A204.1 (cell line): ENCODE measurements at regions not wholly inside any gene's neighbourhood (a gene's known extent, or its start where the extent isn't known, plus 50 kb on each side); places are given as distances from the start of the nearest gene placed in this dataset.
"Not testable (repeated sequence)": the region's sequence is repeated elsewhere in the genome, so short reads cannot be mapped to it uniquely, and the experiment has no call there.

Experiments used
- FAIRE-seq: peaks from 2 replicates; lab custom pipeline; 2012; peaks lifted over from hg19 to GRCh38; lab: Jason Lieb, UNC

DNA sequence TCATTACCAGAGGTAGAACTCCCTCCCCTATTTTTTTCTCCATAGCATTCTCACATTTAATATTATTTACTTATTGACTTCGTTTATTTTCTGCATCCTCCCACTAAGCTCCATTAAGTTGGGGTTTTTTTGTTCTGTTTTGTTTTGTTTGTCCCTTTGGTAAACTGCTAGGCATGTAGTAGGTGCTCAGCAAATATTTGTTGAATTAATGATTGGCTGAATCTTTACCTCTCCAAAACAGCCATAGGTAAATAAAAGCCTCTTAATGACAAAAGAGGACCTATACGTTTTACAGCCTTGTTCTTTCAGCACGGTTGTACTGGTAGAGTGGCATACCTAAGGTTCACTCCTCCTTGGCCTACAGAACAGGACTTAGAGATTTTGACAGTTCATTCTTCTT, 52.0 kb downstream of the PRORP start:
- no peak for FAIRE-seq

DNA sequence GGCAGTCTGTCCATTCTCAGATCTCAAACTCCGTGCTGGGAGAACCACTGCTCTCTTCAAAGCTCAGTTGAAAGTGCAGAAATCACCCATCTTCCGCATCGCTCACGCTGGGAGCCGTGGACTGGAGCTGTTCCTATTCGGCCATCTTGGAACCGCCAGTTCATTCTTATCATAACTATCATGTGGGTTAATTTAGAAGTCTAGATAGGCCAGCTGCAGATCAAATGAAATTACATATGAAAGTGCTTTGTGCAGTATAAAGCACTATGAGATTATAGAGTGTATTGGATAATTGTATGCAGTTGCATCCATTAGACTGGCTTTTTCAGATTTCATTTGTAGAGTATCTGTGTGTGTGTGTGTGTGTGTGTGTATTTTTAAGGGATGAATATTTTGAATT, 57.8 kb downstream of the PRORP start:
- FAIRE-seq = no peak

DNA sequence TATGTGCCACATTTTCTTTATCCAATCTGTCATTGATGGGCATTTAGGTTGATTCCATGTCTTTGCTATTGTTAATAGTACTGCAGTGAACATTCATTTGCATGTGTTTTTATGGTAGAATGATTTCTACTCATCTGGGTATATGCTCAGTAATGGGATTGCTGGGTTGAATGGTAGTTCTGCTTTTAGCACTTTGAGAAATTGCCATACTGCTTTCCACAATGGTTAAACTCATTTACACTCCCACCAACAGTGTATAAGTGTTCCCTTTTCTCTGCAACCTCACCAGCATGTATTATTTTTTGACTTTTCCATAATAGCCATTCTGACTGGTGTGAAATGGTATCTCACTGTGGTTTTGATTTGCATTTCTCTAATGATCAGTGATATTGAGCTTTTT, 62.5 kb downstream of the PRORP start:
- not testable (repeated sequence) for FAIRE-seq

DNA sequence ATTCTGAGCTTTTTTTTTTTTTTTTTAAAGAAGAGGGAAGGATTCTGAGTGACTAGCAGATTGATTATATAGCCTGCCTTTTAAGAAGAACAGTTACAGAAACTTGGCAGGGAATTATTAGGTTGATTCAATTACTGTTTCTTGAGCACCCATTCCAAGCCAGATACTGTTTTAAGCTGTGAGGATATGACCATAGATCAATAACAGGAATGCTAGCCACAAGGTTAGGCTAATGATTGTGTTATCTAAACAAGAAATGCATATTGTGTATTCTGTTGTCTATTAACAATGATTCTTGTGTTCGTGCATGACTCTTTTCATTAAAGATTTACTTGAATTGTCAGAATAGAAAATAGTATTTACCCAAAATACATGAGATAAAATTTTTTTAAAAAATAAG, 67.1 kb downstream of the PRORP start:
- no peak for FAIRE-seq

DNA sequence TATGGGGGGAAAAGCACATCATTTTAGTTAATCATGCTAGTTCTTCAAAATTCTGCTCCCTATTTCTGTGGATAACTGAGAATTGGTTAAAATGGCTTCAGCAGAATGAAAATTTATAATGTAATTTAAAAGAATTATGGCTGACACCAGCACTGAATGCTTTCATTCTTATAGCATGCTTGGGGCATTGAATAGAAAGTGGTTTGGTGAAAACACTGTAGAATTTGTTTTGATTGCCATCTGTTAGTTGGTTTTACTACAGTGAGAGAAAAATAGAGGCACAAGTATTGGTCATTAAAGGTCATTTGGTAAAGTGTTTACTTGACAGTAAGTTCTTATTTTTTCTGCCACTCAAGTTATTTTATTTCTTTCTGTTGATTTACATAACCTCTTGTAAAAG, 70.8 kb downstream of the PRORP start:
- FAIRE-seq = no peak

DNA sequence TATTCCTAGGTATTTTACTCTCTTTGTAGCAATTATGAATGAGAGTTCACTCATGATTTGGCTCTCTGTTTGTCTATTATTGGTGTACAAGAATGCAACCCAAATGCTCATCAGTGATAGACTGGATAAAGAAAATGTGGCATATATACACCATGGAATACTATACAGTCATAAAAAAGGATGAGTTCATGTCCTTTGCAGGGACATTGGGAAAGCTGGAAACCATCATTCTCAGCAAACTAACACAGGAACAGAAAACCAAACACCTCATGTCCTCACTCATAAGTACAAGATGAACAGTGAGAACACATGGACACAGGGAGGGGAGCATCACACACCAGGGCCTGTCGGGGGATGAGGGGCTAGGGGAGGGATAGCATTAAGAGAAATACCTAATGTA, 71.8 kb downstream of the PRORP start:
- not testable (repeated sequence) for FAIRE-seq

DNA sequence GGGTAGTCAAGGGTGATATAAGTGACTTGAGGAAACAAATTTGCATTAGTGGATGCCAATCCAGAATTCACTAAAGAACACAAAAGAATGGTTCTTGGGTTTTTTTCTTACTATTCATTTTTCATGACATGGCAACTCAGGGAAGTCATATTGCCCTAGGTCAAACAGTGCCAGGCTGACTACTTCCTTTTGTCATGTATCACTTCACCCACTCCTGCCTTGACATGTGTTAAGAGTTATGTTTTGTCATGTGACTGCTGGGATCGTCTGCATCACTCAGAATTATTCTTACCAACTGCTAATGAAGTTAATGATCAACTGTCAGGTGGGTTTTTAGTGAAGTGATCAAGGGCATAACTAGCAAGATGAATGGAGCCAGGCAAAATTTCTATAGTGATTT, 74.2 kb downstream of the PRORP start:
- no peak for FAIRE-seq

DNA sequence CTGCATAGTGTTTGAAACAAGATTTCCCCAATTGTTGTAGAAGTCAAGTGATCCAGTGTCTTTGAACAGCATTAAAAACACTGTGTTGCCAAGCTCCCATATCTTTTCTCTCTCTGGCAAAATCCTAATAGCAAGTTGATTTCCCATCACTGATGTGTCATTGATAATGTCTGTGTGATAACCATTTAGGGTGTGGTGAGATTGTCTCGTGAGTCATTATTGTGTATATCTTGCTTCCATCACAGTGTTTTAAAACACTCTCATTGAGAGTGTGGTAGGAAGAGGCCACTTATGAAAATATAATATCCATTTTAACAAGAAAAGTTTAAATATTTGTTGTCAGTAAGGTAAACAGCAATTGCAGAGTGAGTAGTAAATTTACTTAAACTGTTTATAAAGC, 74.7 kb downstream of the PRORP start:
- FAIRE-seq = no peak

DNA sequence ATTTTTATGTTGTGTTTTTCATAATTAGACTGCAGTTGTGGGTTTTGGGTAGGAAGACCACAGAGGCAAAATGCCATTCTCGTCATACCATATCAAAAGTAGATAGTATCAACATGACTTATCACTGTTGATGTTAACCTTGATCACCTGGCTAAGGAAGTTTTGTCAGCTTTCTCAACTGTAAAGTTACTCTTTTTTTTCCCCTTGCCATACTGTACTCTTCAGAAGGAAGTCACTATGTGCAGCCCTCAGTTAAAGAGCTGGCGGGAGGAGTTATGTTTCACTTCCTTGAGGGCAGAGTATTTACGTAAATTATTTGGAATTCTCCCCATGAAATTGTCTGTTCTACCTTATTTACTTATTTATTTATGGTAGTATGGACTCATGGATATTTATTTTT, 78.7 kb downstream of the PRORP start:
- FAIRE-seq = no peak

DNA sequence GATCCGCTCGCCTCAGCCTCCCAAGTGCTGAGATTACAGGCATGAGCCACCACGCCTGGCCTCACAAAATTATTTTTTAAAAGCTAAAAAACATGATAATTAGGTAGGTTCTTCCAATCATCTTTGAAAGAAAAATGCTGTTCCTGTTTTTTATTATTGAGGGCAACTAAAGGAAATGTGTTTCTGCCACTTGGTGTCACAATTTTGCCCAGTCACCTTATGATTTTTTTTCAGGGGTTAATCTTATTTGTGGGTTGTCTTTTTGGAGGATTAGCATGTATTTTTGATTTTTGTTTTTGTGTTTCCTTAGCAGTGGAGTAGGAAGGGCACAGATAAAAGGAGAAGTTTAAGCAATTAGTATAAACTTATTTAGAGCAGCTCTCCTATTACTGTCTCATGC, 79.8 kb downstream of the PRORP start:
- no peak for FAIRE-seq

DNA sequence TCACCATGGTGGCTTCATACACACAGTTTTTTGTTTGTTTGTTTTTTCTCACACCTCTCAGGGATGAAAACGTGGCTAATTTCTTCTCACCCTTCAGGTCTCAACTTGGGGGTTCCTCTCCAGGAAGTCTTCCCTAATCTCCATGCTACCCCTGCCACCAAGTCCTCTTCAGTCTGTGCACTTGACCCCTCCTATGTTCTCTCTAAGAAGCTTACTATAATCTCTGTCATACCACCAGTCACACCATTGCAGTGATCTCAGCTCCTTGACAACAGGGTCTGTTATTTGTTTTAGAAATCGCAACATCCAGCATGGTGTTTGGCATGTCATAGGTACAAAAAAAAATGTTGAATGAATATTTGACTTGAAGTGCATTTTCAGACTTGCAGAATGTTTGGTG, 83.4 kb downstream of the PRORP start:
- no peak for FAIRE-seq

DNA sequence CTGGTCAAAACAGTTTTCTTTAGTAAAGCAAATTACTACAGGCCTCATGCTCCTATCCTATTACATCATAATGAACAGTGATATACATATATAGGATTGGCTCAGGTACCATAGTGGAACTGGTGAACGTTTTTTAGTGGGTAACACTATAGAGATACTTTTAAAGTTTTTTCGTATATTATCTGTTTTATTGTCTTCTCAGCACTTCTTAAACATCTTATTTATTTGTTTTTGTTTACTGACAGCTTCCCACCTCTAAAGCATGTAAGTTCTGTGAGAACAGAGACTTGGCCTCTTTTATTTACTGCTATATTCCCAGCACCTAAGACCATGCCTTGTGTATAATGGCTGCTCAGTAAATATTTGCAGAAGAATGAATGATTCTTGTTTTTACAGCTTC, 81.1 kb upstream of the PSMA6 start:
- no peak for FAIRE-seq

DNA sequence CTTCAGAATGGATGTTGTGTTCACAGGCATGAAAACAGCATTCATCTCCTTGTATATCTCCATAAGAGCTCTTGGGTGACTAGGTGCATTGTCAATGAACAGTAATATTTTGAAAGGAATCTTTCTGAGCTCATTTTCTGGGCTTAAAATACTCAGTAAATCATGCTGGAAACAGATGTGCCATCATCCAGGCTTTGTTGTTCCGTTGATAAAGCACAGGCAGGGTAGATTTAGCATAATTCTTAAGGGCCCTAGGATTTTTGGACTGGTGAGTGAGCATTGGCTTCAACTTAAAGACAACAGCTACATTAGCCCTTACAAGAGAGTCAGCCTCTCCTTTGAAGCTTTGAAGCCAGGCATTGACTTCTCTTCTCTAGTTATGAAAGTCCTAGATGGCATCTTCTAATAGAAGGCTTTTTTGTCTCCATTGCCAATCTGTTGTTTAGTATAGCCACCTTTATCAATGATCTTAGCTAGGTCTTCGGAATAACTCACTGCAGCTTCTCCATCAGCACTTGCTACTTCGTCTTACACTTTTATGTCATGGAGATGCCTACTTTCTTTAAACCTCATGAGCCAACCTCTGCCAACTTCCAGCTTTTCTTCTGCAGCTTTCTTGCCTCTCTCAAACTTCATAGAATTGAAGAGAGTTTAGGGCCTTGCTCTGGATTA, 79.6 kb upstream of the PSMA6 start:
- no peak for FAIRE-seq

DNA sequence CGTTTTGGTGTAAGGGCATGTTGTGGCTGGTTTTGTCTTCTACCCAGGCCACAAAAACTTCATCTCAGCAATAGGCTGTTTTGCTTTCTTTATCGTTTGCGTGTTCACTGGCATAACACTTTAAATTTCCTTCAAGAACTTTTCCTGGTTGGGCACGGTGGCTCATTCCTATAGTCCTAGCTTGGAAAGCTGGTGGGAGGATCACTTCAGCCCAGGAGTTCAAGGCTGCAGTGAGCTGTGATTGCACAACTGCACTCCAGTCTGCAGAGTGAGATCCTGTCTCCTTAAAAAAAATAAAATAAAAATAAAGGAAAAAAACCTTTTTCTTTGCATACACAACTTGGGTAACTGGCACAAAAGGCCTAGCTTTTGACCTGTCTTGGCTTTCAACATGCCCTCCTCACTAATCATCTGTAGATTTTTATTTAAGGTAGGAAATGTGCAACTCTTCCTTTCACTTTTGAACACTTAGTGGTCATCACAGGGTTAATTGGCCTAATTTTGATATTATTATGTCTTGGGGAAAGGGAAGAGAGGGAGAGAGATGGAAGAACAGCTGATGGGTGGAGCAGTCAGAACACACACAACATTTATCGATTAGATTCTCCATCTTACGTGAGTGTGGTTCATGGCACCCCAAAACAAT, 78.9 kb upstream of the PSMA6 start:
- no peak for FAIRE-seq

DNA sequence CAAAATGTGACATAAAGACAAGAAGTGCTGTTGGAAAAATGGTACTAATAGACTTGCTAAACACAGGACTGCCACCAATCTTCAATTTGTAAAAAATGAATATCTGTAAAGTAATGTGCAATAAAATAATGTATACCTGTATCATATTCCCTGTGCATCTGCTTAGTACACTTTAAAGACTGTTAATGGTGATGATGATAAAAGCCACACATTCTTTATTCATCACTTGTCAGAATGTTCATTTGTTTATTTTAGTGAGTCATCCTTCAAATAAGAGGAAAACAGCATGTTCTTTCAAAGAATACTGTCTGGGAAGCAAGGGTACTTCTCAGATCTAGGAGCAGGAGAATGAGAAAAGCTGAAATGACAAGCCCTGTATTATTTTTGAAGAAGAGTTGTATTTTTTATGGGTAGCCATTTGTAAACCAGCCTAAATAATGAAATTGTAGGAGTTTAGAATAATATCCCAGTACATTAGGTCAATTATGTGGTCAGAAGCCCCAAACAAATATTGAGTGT, 78.3 kb upstream of the PSMA6 start:
- no peak for FAIRE-seq

DNA sequence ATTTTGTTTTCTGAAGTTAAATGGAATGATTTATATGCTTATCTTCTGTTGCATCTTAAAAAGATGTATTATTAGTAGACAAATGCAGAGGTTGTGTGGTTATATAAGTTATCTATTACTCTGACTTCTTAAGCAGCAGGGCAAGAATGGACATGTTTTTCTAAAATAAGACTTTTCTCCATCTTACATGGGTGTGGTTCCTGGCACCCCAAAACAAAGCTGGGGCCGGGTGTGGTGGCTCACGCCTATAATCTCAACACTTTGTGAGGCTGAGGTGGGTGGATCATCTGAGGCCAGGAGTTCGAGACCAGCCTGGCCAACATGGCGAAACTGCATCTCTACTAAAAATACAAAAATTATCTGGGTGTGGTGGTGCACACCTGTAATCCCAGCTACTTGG, 77.8 kb upstream of the PSMA6 start:
- FAIRE-seq = not testable (repeated sequence)

DNA sequence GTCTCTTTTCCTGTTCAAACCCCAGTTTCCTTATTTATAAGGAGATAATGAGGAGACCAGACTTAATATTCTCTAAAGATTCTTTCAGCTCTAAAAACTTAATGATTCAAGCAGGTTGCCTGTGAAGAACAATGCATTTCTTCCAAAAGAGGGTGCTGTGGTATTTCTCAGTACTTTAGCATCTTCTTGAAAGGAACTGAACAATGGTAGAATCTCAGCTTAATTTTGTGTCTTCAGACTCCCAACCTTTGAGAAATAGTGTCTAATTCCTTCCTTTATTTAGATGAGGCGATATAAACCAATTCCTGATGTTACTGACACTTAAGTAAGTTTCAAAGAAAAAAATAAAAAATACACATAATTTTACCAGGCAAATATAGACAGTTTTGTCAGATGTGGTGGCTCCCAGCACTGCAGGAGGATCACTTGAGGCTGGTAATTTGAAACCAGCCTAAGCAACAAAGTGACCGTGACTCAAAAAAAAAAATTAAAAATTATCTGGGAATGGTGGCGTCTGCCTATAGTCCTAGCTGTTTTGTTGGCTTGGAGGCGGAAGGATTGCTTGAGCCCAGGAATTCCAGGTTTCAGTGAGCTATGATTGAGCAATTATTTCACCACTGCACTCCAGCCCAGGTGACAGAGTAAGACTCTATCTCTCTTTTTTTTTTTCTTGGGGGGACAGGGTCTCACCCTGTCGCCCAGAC, 76.9 kb upstream of the PSMA6 start:
- FAIRE-seq = peak; percentile 73

DNA sequence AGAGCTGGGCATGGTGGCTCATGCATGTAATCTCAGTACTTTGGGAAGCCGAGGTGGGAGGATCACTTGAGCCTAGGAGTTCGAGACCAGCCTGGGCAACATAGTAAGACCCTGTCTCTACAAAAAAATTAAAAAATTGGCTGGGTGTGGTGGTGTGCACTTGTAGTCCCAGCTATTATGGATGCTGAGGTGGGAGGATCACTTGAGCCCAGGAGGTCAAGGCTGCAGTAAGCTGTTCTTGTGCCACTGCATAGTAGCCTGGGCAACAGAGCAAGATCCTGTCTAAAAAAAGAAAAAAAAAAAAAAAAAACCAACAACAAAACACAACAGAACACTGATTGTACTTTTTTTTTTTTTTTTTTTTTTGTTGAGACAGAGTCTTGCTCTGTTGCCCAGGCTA, 74.0 kb upstream of the PSMA6 start:
- FAIRE-seq = not testable (repeated sequence)

DNA sequence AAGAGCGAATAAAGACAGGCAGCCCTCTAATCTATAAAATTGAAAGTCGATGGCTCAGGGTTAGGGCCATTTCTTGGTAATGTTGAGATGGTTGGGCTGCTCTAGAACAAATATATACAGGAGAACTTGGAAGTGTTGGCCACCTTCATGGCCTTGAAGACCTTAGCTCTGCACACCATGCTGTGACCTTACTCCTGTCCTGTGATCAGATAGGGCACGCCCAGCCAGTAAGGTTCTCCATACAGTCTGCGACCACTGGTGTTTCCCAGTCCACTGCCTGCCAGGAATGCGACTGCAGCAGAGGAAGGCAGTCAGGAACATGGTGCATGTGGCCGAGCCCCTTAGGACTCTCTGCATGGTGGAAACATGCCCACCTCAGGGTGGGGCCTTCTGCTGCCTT, 73.2 kb upstream of the PSMA6 start:
- FAIRE-seq = no peak

DNA sequence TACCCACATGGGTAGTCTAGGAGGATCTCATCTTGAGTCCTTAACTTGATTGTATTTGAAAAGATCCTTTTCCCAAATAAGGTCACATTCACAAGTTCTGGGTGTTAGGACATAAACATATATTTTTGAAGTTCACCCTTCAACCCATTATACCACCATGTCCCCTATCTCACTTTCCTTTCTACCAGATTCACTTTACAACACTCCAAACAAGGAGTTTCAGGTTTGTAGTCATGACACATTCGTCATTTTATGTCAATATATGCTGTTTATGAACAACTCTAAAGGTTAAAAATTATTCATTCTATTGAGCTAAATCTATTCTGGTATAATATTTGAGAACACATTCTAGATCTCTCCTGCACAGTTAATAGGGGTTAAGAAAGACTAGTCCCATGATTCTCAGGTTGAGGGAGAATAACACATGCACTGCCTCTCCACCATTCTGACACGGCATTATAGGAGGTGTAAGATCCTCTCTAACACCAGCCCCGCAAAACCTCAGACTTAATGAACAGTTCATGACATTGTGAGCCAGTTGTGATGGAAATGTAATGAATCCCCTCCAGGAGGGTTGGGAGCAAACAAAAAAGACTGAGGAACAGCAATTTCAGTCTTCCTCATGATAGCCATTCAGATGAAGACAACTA, 72.0 kb upstream of the PSMA6 start:
- no peak for FAIRE-seq

DNA sequence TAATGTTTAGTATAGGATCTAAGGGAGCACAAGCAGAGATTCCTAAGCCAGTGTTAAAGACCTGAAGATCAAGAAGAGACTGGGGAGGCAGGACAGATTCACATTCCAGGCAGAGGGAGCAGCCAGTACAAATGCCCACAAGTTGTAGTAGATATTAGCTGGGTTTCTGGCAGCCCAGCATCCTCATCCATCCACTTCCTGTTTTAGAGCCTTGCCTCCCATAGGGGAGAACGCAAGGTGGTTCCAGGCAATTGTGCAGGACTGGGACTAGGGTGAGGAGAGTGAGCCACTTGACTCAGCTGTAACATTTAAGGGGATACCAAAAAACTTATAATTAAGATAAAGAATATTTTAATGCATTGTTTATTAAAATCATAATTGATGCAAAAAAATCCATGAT, 71.3 kb upstream of the PSMA6 start:
- FAIRE-seq = no peak

DNA sequence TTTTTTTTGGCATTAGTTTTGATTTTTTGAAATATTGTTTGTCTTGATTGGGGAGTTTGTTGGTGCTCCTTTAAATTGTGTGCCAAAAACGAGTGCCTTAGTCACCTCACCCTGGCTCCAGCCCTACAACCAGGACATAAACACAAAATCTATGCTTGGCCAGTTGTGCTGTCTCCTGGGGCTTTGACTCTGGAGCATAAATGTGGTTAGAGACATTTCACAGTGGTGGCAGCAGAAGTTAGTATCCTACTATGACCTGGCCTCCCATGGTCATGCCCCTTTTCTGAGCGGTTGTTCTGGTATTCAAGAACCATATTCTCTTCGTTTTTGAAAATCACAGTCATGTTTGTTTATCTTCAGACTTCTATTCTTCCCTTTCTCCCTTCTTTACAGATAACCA, 70.7 kb upstream of the PSMA6 start:
- no peak for FAIRE-seq

DNA sequence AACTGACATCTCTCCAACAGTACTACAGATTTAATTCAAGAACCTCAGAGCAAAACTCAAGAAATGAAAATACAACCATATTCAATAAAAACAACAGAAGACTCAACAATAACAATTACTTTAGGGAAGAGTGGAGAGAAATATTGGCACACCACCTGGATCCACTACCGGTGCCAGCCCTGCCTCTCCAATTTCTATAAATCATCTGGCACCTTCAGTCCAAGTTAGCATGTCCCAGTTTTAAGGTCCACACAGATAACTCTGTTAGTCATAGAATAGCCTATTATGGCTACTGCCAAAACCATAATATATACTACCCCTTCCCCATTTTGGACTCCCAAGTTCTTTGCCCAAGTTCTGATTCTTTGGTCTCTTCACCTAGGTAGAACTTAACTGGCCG, 69.9 kb upstream of the PSMA6 start:
- FAIRE-seq = no peak
